GM19463 (cell line): ENCODE measurements at regions not wholly inside any gene's neighbourhood (a gene's known extent, or its start where the extent isn't known, plus 50 kb on each side); places are given as distances from the start of the nearest gene placed in this dataset.

Experiments used
- ATAC-seq: cut with Tn5 transposase; IDR thresholded peaks from one replicate; pipeline ENCODE4 v1.9.1; 2021; ENCODE audit warnings: mild to moderate bottlenecking, moderate library complexity; ENCODE audit not compliant: unreplicated experiment

DNA sequence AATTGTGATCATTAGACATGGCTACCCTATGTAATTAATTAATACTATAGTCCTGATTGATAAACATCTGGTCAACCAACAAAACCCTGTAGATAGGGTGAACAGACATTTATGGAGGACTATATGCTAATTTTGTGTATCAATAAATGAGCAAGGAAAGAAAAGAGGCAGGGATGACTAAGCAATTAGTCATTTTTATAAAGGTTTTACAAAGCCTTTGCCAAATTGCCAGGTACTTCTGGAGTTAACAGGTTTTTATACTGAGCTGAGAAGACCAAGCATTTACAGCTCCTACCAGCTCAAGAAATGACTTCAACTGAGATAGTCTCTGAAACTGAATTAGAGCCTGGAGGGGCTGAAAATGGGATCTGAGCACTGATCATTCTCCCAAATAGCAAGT, 186.8 kb upstream of the PRR20A start:
- no peak for ATAC-seq

DNA sequence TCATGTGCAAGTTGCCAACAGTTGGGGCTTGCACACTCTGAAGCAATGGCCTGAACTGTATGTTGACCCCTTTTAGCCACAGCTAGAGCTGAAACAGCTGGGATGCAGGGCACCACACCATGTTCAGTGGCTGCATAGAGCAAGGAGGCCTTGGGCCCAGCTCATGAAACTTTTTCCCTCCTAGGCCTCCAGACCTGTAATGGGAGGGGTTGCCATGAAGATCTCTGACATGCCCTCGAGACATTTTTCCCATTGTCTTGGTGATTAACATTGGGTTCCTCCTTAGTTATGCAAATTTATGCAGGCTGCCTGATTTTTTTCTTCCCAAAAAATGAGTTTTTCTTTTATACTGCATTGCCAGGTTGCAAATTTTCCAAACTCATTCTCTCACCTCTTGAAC, 165.1 kb upstream of the PRR20A start:
- ATAC-seq, result no peak

DNA sequence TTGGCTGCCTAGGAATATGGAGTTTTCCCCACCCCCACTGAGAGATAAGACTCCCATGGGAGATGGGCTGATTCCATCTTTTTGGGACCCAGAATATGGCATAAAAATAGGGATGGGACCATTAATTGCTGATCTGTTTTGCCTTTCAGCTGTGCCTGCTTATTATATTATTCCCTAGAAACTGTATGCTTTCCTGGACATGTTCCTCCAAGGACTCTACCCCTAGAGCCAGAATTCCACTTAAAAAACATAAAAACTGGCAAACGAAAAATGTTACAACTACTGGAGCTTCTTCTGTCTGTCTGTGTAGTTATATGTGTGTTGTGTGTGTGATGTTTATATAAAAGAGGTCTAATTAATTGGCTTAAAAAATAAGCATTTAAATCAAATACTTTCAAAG, 159.9 kb upstream of the PRR20A start:
- ATAC-seq, result no peak

DNA sequence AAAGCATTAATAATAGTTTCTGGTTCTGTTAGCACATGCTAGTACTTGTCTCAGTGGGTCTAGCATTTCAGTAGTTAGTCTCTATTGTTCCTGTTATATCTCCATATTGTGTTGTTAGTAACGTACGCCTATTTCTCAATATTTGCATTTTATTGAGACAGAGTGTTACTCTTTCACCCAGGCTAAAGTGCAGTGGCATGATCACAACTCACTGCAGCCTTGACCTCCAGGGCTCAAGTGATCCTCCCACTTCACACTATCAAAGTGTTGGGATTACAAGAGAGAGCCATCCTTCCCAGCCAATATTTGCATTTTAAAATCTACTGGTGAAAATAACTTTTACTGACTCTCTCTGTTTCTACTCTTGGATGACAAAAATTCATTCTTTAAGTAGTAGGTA, 154.6 kb upstream of the PRR20A start:
- ATAC-seq, result no peak

DNA sequence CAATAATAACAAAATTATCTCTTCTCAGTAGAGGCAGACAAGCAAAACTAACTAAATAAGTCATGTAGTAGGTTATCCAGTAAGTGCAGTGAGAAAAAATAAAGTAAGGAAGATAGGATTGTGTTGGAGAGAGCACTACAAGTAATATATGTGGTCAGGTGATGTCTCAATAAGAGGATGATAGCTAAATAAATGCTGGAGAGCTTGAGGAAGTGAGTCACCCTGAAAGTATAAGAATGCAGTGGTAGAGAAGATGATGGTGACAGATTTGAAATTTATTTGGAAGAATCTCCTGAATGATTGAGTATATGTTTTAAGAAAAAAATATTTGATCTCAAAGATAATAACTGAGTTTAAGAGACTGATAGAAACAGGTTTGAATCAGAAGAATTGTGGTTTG, 152.2 kb upstream of the PRR20A start:
- no peak for ATAC-seq

DNA sequence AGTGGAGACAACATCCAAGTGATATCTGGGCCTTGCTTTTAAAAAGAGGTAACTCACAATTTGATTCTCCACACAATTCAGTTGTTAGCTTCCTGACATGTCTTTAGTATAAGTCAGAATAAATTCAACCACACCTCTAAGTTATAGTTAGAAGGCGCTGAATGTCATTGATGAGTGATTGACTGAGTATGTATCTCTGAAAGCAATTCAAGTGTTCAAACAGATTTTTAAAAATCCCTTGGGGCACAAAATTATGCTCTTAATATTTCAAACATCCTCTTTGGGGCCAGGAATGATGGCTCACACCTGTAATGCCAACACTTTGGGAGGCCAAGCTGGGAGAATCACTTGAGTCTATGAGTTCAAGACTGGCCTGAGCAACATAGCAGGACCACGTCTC, 137.0 kb upstream of the PRR20A start:
- ATAC-seq, result no peak

DNA sequence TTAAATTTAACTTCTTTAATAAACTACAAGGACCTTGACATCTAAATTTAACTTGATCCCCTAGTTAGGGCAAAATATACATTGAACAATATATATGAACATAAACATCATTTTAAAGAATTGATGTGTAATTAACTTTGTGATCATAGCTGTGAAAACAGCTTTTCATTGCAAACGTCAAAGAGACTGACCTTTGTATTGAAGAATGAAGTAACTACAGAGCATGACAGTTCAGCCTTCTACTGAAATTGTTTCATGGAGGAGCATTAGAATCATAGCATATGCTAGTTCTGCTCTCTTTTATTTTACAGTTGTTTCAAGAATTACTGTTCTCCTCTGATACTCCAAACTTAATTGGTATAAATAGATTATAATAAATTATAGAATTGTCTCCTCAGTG, 123.4 kb upstream of the PRR20A start:
- ATAC-seq, result no peak

DNA sequence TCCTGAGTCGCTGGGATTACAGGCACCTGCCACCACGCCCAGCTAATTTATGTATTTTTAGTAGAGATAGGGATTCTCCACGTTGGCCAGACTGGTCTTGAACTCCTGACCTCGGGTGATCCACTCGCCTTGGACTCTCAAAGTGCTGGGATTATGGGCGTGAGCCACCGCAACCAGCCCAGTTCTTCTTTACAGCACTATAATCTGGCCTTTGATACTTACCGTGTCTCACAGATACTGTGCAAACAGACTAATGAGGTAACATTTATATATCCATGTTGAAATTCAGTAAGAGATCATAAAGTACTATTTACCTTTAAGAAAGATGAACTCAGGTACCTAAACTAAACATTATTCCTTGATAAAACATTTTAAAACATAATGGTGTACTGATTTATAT, 121.8 kb upstream of the PRR20A start:
- ATAC-seq, result no peak

DNA sequence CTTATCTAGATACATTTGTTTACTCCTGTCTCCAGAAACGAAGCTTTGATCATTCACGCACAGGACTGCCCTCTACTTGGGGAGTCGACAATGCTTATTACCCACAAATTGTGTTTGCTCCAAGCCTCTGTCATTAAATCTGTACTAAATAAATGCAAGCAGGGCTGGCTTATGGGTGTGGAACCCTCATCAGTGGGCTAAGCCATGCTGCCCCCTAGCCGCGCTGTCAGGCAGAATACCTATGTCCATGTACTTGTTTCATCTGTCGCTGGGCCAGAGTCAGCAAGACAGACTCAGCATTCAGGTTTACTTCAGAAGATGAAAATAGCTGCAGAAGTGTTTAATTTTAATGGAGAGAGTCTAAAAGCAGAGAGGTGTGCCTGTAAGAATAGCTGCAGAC, 110.0 kb upstream of the PRR20A start:
- ATAC-seq, result no peak

DNA sequence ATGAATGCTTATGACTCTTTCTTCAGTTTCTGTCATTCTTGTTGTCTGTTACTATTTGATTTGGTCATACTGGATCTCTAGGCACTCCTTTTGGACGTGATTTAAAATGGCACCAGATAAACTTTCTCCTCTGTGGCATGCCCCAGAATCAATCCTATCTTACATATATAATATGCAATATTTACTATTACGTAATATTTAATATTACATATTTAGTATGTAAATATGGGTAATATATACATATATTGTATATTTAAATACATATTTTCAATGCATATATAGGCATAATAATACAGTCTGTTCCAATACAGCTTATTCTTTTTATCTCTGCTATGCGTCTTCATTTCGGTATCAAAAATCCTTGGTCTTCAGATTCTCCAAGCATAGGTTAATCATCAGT, 104.4 kb upstream of the PRR20A start:
- no peak for ATAC-seq

DNA sequence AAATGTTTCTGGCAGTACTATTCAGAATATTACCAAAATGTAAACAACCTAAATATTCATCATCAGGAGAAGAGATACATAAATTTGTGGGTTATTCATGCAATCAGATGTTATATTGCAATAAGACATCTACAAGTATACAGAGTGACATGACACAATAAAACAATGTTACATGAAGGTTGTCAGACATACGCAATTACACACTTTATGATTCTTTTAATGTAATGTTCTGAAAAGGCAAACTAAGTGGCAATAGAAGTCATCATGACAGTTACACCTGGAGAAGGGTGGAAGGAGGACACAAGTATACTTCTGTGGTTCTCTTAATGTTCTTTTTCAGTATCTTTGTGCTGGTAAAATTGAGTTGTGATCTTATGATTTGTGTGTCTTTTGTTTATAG, 95.8 kb upstream of the PRR20A start:
- no peak for ATAC-seq

DNA sequence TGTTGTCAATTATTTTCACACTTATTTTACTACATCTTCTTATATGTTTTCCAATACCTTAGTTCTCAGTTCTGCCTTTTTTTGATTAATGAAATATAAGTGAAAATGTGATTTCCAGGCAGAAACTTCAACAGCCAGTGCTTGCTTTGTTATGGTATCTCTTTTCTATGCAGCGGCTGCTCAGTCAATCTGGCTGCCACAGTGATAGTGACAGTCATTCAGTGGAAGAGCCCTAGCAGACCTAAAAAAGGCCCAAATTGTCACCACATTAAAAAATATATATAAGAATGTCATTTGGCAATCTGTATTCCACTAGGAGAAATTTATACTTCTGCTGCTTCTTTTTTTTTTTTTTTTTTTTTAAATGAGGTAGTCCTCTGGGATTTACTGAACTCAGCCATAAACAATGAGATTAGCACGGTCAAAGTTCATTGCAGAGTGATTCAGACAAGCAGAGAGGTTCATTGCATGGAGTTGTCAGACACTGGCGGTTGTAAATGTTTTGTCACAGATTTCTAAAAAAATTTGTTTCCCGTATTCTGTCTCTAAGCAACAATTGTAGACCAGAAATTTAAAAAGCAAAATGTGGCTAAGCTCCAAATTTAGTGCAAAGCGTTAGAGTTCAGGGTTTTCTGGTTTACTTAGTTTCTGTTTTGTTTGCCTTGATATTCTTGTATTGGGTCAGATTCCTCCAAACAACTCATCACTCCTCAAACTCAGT, 94.7 kb upstream of the PRR20A start:
- no peak for ATAC-seq

DNA sequence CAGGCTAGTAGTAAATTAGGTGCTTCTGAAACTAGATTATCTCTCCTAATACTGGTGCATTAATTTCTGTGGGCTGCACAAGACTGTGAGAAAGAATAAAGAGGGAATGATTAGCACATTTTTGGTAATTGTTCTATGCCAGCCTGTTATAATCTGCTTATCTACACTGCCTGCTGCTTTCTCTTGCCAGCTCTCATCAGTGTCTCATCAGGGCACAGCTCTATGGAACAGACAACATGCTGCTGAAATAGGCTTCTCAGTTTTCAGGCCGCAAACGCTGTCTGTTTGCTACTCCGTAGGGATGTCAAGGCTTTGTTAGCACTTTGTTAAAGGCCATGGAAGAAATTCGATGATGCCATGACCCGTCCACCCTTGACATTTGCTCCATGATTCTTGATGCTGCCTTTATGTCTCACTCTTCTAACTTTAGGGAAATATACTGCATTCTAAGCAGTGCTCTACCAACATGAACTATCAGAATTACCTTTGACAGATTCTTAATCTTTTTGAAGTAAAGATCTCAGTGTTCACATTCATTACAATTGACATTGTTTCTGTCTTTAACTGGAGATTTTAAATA, 84.0 kb upstream of the PRR20A start:
- ATAC-seq, result no peak

DNA sequence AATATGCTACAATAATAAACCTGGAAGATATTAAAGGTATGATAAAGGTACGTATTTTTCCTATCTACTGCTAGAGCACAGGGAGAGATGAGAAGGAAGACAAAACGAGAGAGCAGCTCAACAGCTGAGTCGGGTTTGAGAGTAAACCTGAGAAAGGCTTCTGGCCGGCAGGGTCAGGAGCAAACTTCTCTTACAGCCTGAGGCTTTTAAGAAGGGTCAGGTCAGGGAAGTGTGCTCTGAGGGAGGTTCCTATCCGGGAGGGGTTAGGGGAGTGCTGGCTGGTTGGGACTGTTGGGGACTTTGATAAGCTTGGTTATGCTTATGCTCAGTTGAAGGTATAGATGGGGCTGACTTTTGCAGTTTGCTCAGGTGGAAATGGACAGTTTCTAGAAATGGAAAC, 77.7 kb upstream of the PRR20A start:
- no peak for ATAC-seq

DNA sequence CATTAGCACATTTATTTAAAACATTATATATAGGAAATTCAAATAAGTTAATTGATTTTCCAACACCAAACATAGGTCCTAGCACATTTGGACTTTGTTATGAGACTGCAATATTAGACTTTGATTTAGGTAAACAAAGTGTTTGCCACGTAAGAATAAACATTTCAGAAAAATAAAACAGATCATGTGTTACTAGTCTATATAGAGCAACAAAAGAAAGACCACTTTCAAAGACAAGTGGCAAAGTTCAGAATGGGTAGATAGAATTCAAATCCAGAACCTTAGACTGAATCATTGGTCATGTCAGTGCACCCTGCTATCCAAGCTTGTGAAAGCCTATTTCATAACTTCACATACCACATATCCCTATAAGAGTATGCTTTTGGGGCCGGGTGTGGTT, 66.7 kb upstream of the PRR20A start:
- ATAC-seq, result no peak

DNA sequence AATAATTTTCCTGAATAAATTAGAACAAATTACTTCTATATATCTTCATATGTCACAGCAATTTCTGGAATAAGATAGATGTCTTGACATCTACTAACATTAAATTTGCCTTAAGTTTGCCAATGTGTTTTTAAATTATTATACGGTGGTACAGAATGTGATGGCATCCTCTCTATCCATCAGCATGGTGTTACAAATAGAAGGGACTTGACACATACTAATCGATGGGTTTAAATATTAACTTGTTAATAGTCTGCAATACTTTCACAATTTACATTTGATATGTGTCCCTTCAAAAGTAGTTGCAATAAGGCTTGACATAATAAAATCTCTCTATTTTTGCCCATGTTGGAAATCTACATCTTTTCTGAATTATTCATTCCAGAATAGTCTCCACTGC, 65.1 kb upstream of the PRR20A start:
- no peak for ATAC-seq

DNA sequence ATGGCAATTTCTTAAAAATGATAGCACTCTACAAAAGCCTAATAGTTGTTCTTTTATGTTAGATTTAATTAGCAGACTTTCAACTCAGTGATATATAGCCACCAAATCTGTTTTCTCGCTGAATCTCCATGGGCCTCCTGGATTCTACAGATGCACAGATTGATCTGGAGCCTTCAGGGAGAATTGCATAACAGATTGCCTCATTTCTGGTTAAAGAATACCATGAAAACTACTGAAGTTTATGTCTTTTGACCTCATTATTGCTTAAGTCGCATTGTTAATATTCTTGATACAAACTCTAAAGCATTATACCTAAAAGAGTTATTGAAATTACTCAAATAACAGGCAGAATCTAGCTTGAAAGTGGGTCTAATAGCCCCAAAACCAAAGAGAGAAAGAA, 53.7 kb upstream of the PRR20A start:
- ATAC-seq, result no peak
